ENCODE measurements at regions not wholly inside any gene's neighbourhood (a gene's known extent, or its start where the extent isn't known, plus 50 kb on each side); places are given as distances from the start of the nearest gene placed in this dataset.

DNA sequence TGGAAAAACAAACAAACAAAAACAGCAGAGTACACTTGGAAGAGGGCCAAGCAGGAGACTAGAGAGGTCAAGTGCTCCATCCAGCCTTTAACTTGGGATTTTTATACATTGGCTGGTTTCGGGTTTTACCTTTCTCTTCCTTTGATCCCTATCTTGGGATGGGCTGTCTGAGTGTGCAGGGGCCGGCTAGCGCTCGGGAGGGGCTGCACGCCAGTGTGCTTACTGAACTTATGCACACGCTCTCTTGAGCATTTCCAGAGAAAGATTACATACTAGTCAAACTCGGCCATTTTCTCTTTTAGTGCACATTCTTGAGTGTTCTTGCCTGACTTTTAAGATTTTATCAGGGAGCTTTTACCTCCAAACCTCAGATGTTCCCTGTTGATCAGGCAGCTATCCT lies 707.8 kb downstream of the DSC3 start:
- TF ChIP-seq, protein P1, sequence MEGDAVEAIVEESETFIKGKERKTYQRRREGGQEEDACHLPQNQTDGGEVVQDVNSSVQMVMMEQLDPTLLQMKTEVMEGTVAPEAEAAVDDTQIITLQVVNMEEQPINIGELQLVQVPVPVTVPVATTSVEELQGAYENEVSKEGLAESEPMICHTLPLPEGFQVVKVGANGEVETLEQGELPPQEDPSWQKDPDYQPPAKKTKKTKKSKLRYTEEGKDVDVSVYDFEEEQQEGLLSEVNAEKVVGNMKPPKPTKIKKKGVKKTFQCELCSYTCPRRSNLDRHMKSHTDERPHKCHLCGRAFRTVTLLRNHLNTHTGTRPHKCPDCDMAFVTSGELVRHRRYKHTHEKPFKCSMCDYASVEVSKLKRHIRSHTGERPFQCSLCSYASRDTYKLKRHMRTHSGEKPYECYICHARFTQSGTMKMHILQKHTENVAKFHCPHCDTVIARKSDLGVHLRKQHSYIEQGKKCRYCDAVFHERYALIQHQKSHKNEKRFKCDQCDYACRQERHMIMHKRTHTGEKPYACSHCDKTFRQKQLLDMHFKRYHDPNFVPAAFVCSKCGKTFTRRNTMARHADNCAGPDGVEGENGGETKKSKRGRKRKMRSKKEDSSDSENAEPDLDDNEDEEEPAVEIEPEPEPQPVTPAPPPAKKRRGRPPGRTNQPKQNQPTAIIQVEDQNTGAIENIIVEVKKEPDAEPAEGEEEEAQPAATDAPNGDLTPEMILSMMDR (IDR thresholded peaks at IDR 0.05), result no peak
- TF ChIP-seq POLR2A (IDR thresholded peaks at IDR 0.05), result no peak

All from lower leg skin (tissue), 3 donors.